HEK293T (cell line): ENCODE measurements at regions not wholly inside any gene's neighbourhood (a gene's known extent, or its start where the extent isn't known, plus 50 kb on each side); places are given as distances from the start of the nearest gene placed in this dataset.

ENCODE experiments used
- BHLHE40 ChIP-seq: fragments of 450-650 bp; IDR thresholded peaks from 2 replicates; pipeline ENCODE4 v1.6.1; 2016; ENCODE audit warnings: mild to moderate bottlenecking, moderate library complexity, borderline replicate concordance
- SP1 ChIP-seq: fragments of 450-650 bp; IDR thresholded peaks from 2 replicates; pipeline ENCODE4 v1.6.1; 2017
- TF ChIP-seq, protein P1 (sequence below): fragments of 450-650 bp; IDR thresholded peaks from 2 replicates; pipeline ENCODE4 v1.6.1; 2016

DNA sequence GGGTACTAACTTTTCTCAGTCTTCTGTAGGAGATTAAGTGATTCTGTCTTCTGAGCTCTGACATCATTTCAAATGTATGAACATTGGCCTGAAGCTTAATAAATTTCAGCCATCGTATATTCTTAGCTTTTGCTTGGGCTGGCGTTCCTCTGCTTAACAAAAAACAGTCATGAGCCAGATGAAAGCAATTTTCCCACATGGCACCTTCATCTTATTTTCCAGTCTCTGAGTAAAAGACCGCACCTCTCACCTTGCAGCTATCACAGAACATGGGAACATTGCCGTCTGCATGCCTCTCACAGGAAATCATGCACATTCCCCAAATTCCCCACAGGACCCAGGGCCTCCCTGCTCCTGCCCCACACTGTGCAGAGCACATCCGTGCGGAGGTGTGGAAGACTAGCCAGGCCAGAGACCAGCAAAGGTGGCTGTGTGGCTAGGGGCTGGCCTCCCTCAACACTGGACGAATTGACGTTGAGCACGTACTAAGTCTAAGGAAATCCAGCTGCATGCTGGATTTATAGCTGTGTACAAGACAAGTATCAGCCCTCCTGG lies 531.8 kb upstream of the ID2 start:
- TF ChIP-seq, protein P1, sequence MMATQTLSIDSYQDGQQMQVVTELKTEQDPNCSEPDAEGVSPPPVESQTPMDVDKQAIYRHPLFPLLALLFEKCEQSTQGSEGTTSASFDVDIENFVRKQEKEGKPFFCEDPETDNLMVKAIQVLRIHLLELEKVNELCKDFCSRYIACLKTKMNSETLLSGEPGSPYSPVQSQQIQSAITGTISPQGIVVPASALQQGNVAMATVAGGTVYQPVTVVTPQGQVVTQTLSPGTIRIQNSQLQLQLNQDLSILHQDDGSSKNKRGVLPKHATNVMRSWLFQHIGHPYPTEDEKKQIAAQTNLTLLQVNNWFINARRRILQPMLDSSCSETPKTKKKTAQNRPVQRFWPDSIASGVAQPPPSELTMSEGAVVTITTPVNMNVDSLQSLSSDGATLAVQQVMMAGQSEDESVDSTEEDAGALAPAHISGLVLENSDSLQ: no peak
- TF ChIP-seq BHLHE40 (no peak), SP1 (no peak)
